Tibial nerve (tissue), 4 donors: ENCODE measurements at regions not wholly inside any gene's neighbourhood (a gene's known extent, or its start where the extent isn't known, plus 50 kb on each side); places are given as distances from the start of the nearest gene placed in this dataset.

Source experiments
- EP300 ChIP-seq, 2 donors: sonication (generic); formaldehyde crosslinking; IDR thresholded peaks; one replicate each; pipeline ENCODE4 v1.6.1; 2017; ENCODE audit warnings: antibody characterized with exemption in 2 of 2, mild to moderate bottlenecking in 1 of 2
- TF ChIP-seq, protein P1 (sequence below), 5 experiments: fragments of 200-600 bp in 3 of 5; fragments of 450-650 bp in 2 of 5; sonication (generic) in 3 of 5; IDR thresholded peaks; one replicate each; pipeline ENCODE4 v1.5.1; 2016 to 2019; ENCODE audit warnings: antibody characterized with exemption in 5 of 5, mild to moderate bottlenecking in 3 of 5, moderate library complexity in 2 of 5

DNA sequence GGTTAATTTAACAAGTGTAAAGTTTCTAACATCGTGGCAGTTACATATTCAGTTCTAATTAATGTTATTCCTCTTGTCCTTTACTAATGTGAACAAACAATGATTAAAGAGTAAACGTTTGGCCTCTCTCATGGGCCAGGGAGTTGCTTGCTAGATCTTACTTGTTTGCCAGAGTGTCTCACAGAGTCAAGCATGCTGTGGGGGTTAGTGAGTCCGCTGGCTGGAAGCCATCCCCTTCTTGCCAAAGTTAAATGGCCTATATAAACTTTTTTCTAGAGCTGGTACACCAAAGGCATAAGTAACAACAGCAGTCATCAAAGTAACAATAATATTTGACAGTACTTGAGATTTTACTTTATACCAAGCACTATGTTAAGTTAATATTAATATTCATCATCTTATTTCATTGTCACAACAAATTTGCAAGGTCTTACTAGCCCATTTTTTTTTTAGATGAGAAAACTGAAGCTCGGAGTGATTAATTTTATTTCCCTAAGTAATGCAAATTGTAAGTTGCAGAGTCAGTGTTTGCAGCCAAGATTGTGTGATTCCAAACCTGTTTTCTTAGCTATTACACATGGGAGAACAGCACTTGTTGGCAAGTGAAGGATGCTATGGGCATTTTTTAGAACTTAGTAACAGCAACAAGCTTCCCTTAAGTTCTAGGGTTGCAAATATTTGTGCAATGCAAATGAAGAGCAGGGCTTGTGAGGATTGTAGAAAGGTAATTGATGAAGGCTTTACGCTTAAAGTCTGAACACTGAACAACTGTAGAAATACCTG is 224.5 kb downstream of the RFPL4B start:
- TF ChIP-seq EP300 (IDR thresholded peaks at IDR 0.05): no peak
- TF ChIP-seq, protein P1, sequence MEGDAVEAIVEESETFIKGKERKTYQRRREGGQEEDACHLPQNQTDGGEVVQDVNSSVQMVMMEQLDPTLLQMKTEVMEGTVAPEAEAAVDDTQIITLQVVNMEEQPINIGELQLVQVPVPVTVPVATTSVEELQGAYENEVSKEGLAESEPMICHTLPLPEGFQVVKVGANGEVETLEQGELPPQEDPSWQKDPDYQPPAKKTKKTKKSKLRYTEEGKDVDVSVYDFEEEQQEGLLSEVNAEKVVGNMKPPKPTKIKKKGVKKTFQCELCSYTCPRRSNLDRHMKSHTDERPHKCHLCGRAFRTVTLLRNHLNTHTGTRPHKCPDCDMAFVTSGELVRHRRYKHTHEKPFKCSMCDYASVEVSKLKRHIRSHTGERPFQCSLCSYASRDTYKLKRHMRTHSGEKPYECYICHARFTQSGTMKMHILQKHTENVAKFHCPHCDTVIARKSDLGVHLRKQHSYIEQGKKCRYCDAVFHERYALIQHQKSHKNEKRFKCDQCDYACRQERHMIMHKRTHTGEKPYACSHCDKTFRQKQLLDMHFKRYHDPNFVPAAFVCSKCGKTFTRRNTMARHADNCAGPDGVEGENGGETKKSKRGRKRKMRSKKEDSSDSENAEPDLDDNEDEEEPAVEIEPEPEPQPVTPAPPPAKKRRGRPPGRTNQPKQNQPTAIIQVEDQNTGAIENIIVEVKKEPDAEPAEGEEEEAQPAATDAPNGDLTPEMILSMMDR (IDR thresholded peaks at IDR 0.05): no peak
